ENCODE measurements at regions not wholly inside any gene's neighbourhood (a gene's known extent, or its start where the extent isn't known, plus 50 kb on each side); places are given as distances from the start of the nearest gene placed in this dataset.

DNA sequence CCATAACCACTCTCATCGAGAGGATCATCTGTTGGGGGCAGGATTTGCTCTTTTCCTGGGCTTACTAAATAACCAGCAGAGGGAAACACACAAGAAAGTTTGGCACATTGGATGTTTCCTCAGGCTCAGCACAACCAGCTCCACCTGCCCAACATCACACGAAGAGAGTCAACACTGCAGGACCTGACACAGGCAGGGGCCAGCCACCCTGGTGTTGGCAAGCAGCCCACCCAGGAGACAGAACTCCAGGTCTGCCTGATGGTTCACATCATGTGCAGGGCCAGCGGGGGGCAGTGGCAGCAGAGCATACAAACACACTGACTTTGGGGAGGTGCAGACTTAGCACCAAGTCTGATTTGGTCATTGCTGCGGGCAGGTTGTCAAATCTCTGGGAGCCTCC, 182.3 kb upstream of the GALNT2 start:
- no peaks in the 10 kb centered on the region for H3K36me3 Mint-ChIP-seq (ENCODE audit: low read depth)
- TF ChIP-seq, protein P1, sequence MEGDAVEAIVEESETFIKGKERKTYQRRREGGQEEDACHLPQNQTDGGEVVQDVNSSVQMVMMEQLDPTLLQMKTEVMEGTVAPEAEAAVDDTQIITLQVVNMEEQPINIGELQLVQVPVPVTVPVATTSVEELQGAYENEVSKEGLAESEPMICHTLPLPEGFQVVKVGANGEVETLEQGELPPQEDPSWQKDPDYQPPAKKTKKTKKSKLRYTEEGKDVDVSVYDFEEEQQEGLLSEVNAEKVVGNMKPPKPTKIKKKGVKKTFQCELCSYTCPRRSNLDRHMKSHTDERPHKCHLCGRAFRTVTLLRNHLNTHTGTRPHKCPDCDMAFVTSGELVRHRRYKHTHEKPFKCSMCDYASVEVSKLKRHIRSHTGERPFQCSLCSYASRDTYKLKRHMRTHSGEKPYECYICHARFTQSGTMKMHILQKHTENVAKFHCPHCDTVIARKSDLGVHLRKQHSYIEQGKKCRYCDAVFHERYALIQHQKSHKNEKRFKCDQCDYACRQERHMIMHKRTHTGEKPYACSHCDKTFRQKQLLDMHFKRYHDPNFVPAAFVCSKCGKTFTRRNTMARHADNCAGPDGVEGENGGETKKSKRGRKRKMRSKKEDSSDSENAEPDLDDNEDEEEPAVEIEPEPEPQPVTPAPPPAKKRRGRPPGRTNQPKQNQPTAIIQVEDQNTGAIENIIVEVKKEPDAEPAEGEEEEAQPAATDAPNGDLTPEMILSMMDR (IDR thresholded peaks at IDR 0.05): no peak
- no peaks in the 10 kb centered on the region for H3K4me1 Mint-ChIP-seq
- intact Hi-C loops (cut with micrococcal nuclease): no loop called here
- H3K9me3 Mint-ChIP-seq: no peaks in the 10 kb centered on the region
- ChIA-PET POLR2A (no interaction called here), CTCF (no interaction called here)
- H3K27ac Mint-ChIP-seq: no peak overlapping the region
- no peak for ATAC-seq (ENCODE audit: low read depth)
- peaks cover 11% of the 10 kb centered on the region for H3K27me3 Mint-ChIP-seq
- no peak overlapping the region for H3K4me3 Mint-ChIP-seq
- no peak for DNase-seq

DNA sequence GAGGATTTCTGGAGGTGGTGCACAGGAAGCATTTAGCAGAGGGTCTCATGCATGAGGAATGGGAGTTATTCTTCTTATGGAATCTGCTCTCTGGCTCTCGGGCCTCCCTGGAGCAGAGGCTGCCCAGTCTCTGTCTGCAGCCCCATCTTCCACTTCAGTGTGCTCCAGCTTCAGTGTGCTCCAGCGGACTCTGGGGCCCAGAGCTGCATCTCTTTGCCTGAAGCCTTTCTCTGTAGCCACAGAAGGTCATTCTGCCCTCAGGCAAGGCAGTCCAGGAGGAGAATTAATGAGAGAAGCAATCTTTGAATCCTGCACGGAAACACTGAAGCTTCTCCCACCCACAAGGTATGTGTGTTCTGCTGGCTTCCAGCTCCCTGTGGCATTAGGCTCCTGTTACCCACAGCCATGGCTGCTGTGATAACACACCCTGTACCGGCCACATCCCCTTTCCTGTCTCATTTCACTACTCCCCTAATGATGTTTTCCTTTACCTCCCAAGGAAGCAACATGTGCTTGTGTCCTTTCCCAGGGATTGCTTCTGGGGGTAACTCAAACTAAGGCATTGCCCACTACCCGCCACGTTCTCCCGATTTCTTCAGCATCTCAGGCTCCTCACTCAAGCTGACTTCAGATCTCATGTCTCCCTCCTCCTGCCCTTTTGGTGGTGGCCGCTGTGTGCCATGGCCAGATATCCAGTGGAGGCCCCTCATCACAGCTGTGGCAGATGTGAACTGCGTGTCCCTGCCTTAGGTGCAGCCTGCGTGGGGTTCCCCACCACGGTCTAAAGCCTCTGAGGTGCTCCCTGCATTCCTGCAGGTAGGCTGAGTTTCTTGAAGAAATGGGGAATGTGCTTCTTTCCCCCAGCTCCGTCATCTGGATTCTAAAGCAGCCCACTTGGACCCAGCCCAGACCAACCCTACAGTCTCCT, 181.2 kb upstream of the GALNT2 start:
- intact Hi-C loops (cut with micrococcal nuclease): no loop called here
- Mint-ChIP-seq H3K27me3 (peaks cover 9% of the 10 kb centered on the region), H3K9me3 (no peaks in the 10 kb centered on the region), H3K4me3 (no peak overlapping the region), H3K27ac (no peak overlapping the region), H3K4me1 (no peaks in the 10 kb centered on the region), H3K36me3 (ENCODE audit: low read depth) (no peaks in the 10 kb centered on the region)
- ChIA-PET POLR2A (no interaction called here), CTCF (no interaction called here)
- ATAC-seq (ENCODE audit: low read depth) (no peak), DNase-seq (no peak)
- TF ChIP-seq, protein P1 (IDR thresholded peaks at IDR 0.05): no peak

DNA sequence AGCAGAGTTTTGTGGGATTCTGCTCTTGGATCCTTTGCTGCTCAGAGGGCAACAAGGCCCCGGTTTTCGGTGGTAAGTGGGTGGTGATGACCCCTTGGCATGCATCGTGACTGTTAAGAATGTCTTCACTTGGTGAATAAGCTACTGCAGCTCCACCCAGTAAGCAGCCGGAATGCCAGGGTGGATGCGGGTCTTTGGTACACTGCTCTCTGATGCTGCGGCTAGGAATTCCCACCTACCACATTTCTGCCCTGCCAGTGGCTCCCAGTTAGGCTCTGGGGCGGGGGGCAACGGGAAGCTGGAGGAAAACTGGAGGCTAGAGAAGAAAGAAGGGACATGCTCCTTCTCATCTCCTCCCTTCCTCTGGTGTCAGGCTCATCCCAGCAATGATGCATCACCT, 180.4 kb upstream of the GALNT2 start:
- ATAC-seq (ENCODE audit: low read depth): no peak
- H3K36me3 Mint-ChIP-seq (ENCODE audit: low read depth): no peaks in the 10 kb centered on the region
- intact Hi-C loops (cut with micrococcal nuclease): no loop called here

GRCh38 chr1:229887043-229887822, 179.8 kb upstream of the GALNT2 start:
- POLR2A ChIA-PET: no interaction called here
- TF ChIP-seq, protein P1 (IDR thresholded peaks at IDR 0.05): no peak
- CTCF ChIA-PET: no interaction called here
- Mint-ChIP-seq H3K4me1 (no peaks in the 10 kb centered on the region), H3K9me3 (no peaks in the 10 kb centered on the region), H3K36me3 (ENCODE audit: low read depth) (no peaks in the 10 kb centered on the region), H3K4me3 (no peak overlapping the region), H3K27ac (no peak overlapping the region), H3K27me3 (peaks cover 9% of the 10 kb centered on the region)
- DNase-seq (no peak), ATAC-seq (ENCODE audit: low read depth) (no peak)
- intact Hi-C loops (cut with micrococcal nuclease): no loop called here

More for the DNA sequence above, 180.4 kb upstream of the GALNT2 start:
- DNase-seq: no peak
- Mint-ChIP-seq H3K4me3 (no peak overlapping the region), H3K9me3 (no peaks in the 10 kb centered on the region), H3K4me1 (no peaks in the 10 kb centered on the region), H3K27ac (no peak overlapping the region), H3K27me3 (peaks cover 9% of the 10 kb centered on the region)
- TF ChIP-seq, protein P1 (IDR thresholded peaks at IDR 0.05): no peak
- POLR2A ChIA-PET: no interaction called here
- CTCF ChIA-PET: no interaction called here

GRCh38 chr1:229888157-229888556, 178.9 kb upstream of the GALNT2 start:
- CTCF ChIA-PET: no interaction called here
- Mint-ChIP-seq H3K27me3 (peaks cover 8% of the 10 kb centered on the region), H3K4me3 (no peak overlapping the region), H3K27ac (no peak overlapping the region), H3K4me1 (no peaks in the 10 kb centered on the region), H3K36me3 (ENCODE audit: low read depth) (no peaks in the 10 kb centered on the region), H3K9me3 (no peaks in the 10 kb centered on the region)
- TF ChIP-seq, protein P1 (IDR thresholded peaks at IDR 0.05): no peak
- intact Hi-C loops (cut with micrococcal nuclease): no loop called here
- POLR2A ChIA-PET: no interaction called here
- ATAC-seq (ENCODE audit: low read depth) (no peak), DNase-seq (no peak)

Measured in activated B cell treated with CpG ODN at 0.5 μM for 24 hours (primary cell).